Hepatocyte (in vitro differentiated cells): ENCODE measurements at regions not wholly inside any gene's neighbourhood (a gene's known extent, or its start where the extent isn't known, plus 50 kb on each side); places are given as distances from the start of the nearest gene placed in this dataset.

ENCODE experiments used
- DNase-seq: peaks from one replicate; pipeline ENCODE4 v3.0.0-alpha.2; 2016; ENCODE audit warnings: low spot score
- H2AFZ ChIP-seq: fragments of 200-600 bp; sonication (generic); 2 replicates; pipeline ENCODE4 v1.6.0; 2016; ENCODE audit warnings: antibody characterized with exemption, mild to moderate bottlenecking
- H3K27ac ChIP-seq: fragments of 200-600 bp; sonication (generic); 2 replicates; pipeline ENCODE4 v1.5.1; 2016; ENCODE audit warnings: mild to moderate bottlenecking
- H3K27me3 ChIP-seq: fragments of 200-600 bp; sonication (generic); 2 replicates; pipeline ENCODE4 v1.6.1; 2016
- H3K36me3 ChIP-seq: fragments of 200-600 bp; sonication (generic); replicated peaks from 2 replicates; pipeline ENCODE4 v1.5.1; 2016; ENCODE audit warnings: low read depth; ENCODE audit not compliant: insufficient read depth
- H3K4me1 ChIP-seq: fragments of 200-600 bp; sonication (generic); 2 replicates; pipeline ENCODE4 v1.5.1; 2016; ENCODE audit warnings: mild to moderate bottlenecking, moderate library complexity; ENCODE audit not compliant: insufficient read depth
- H3K4me2 ChIP-seq: fragments of 200-600 bp; sonication (generic); 2 replicates; pipeline ENCODE4 v1.6.0; 2016
- H3K4me3 ChIP-seq: fragments of 200-600 bp; sonication (generic); 2 replicates; pipeline ENCODE4 v1.5.1; 2016; ENCODE audit warnings: mild to moderate bottlenecking
- H3K79me2 ChIP-seq: fragments of 200-600 bp; sonication (generic); 2 replicates; pipeline ENCODE4 v1.6.0; 2017; ENCODE audit warnings: mild to moderate bottlenecking
- H3K9me2 ChIP-seq: fragments of 200-600 bp; sonication (generic); replicated peaks from 2 replicates; pipeline ENCODE4 v1.6.0; 2017; ENCODE audit warnings: mild to moderate bottlenecking; ENCODE audit not compliant: insufficient read depth
- H3K9me3 ChIP-seq: fragments of 200-600 bp; sonication (generic); 2 replicates; pipeline ENCODE4 v1.5.1; 2016; ENCODE audit warnings: low read depth, mild to moderate bottlenecking
- H4K20me1 ChIP-seq: fragments of 200-600 bp; sonication (generic); 2 replicates; pipeline ENCODE4 v1.6.0; 2016; ENCODE audit warnings: mild to moderate bottlenecking; ENCODE audit not compliant: insufficient read depth, poor library complexity, severe bottlenecking
- EZH2 ChIP-seq: fragments of 200-600 bp; sonication (generic); IDR thresholded peaks from 2 replicates; pipeline ENCODE4 v1.6.1; 2016; ENCODE audit warnings: antibody characterized with exemption, mild to moderate bottlenecking, borderline replicate concordance
- EZH2phosphoT487 ChIP-seq: fragments of 200-600 bp; sonication (generic); IDR thresholded peaks from one replicate; pipeline ENCODE4 v1.6.1; 2018; ENCODE audit warnings: antibody characterized with exemption, mild to moderate bottlenecking, low read depth, moderate library complexity; ENCODE audit not compliant: unreplicated experiment, severe bottlenecking
- WGBS: methylation state at CpG from one replicate; pipeline ENCODE4 v1.1.6; 2016; ENCODE audit warnings: low lambda C conversion rate; ENCODE audit errors: missing lambda C conversion rate; 5-methylcytosine and 5-hydroxymethylcytosine counted together
- TF ChIP-seq, protein P1 (sequence below): fragments of 200-600 bp; sonication (generic); IDR thresholded peaks from 2 replicates; pipeline ENCODE4 v1.5.1; 2016; ENCODE audit warnings: antibody characterized with exemption, mild to moderate bottlenecking; ENCODE audit not compliant: poor library complexity

DNA sequence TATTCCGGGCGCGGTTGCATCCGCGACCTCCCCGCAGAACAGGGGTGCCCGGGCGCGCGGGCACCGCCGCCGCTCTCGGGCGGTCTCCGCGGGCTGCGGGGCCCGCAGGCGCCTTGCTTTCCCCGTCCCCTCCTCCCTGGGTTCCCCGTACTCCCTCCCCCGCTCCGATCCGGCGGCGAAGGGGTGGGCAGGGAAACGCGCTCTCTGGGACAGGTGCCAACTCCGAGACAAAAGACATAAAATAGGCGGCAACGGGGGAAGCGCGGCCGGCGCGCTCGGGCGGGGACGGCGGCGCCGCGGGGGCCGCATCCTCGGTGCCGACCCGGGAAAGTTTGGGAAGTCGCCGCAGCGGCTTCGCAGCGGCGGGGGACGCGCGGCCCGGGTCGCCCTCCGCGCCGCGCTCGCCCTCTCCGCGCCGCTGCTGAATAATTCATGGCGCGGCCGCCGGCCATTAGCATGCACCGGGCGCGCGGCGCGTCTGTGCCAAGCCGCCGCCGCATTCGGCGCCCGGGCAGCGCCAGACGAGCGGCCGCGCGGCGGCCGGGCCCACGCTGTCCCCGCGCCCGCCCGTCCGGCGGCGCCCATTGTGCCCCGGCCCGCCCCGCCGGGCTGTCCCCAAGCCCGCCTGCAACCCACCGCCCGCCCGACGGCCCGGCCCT lies 78.7 kb upstream of the PPARA start:
- TF ChIP-seq, protein P1, sequence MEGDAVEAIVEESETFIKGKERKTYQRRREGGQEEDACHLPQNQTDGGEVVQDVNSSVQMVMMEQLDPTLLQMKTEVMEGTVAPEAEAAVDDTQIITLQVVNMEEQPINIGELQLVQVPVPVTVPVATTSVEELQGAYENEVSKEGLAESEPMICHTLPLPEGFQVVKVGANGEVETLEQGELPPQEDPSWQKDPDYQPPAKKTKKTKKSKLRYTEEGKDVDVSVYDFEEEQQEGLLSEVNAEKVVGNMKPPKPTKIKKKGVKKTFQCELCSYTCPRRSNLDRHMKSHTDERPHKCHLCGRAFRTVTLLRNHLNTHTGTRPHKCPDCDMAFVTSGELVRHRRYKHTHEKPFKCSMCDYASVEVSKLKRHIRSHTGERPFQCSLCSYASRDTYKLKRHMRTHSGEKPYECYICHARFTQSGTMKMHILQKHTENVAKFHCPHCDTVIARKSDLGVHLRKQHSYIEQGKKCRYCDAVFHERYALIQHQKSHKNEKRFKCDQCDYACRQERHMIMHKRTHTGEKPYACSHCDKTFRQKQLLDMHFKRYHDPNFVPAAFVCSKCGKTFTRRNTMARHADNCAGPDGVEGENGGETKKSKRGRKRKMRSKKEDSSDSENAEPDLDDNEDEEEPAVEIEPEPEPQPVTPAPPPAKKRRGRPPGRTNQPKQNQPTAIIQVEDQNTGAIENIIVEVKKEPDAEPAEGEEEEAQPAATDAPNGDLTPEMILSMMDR, result no peak
- peak; percentile 28 for TF ChIP-seq EZH2phosphoT487
- 1% methylated on average over 28 of the region's 109 CpGs for WGBS
- Histone ChIP-seq H3K27me3 (peaks cover 46% of the 10 kb centered on the region), H4K20me1 (peaks cover 34% of the 10 kb centered on the region), H3K9me2 (no peaks in the 10 kb centered on the region), H3K27ac (peak overlapping the region; percentile 83), H3K4me1 (peaks cover 18% of the 10 kb centered on the region), H3K9me3 (no peaks in the 10 kb centered on the region), H2AFZ (peak overlapping the region; percentile 76), H3K36me3 (no peaks in the 10 kb centered on the region), H3K4me3 (peak overlapping the region; percentile 88), H3K79me2 (peaks cover 42% of the 10 kb centered on the region), H3K4me2 (peak overlapping the region; percentile 93)
- DNase-seq, result peak; percentile 79

DNA sequence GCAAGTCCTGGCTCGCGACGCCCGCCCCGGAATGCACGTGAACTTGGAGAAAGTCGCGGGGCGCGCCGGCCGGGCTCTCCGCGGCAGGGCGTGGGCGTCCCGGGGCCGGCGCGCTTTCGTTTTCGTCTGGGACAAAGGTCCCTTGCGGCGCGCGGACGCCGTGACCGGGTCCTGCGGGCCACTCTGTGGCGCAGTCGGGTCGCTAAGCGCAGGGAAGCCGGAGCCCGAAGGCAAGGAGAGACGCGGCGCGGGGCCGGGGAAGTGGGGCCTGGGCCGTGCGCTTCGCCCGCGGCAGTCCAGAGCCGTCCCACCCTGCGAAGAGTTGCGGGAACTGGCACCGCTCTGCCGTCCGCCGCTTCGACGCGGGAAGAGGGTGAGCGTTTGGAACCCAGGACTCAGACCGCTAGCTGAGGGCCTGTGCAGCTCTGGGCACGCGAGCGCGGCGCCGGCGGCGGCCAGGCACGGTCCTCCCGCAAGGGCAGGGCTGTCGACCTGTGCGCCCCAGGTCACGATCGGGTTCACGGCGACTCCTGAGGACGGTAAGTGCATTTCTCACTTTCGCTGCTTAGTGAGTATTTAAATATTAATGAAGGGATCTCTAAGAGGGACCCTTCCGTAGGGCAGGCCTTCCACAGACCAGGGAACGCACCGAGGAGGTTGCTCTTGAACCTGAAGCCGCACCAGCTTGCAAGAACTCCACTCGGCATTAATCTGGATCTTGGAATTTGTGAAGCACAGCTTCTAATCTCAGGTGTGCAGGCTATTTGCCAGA lies 78.0 kb upstream of the PPARA start:
- 8% methylated on average over 68 of the region's 81 CpGs for WGBS
- no peaks in the 10 kb centered on the region for H3K36me3 ChIP-seq
- H3K9me3 ChIP-seq, result no peaks in the 10 kb centered on the region
- H3K4me1 ChIP-seq, result peaks cover 18% of the 10 kb centered on the region
- H3K27ac ChIP-seq, result peak overlapping the region; percentile 80
- H2AFZ ChIP-seq, result peak overlapping the region; percentile 63
- H3K79me2 ChIP-seq, result peaks cover 49% of the 10 kb centered on the region
- peaks cover 38% of the 10 kb centered on the region for H4K20me1 ChIP-seq
- H3K4me2 ChIP-seq, result peak overlapping the region; percentile 93
- H3K4me3 ChIP-seq, result peak overlapping the region; percentile 37
- TF ChIP-seq EZH2, result peak; percentile 64
- TF ChIP-seq, protein P1, result no peak
- peaks cover 39% of the 10 kb centered on the region for H3K27me3 ChIP-seq
- peak; percentile 78 for DNase-seq
- H3K9me2 ChIP-seq, result no peaks in the 10 kb centered on the region

DNA sequence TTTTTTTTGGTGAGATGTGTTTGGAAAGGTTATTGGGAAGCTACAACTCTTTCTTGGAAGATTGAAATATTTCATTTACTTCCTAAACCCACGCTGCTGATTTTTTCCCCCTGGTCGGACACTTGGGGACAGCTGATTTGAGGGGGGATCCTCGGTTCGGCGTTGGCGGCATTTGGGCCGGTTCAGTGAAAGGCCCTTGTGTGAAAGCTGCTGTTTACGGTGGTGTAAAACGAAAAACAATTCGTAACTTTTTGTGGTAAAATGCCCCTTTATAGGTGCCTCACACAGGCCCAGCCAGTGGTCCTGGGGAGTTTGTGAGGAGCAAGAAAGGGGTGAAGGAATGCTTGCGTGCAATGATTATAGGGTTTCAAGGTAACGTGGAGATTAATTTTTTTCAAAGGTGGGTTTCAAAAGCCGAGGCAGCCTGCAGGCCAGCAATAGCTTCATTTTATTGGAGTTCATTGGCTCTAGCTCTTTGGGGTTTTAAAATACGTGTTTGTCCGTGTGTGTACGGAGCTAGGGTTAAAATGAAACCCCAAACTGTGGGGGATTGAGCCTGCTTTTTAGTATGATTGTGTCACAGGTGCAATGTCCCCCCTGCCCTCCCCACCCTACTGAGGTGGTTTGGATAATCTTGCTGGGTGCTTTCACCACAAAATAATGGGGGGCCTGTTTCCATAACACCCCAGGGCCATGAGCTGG lies 77.2 kb upstream of the PPARA start:
- Histone ChIP-seq H3K27ac (no peak overlapping the region), H3K4me3 (peak overlapping the region; percentile 37), H3K4me1 (peaks cover 18% of the 10 kb centered on the region), H4K20me1 (peaks cover 39% of the 10 kb centered on the region), H3K4me2 (peak overlapping the region; percentile 93), H3K9me2 (no peaks in the 10 kb centered on the region), H3K36me3 (no peaks in the 10 kb centered on the region), H3K27me3 (peaks cover 31% of the 10 kb centered on the region), H2AFZ (no peak overlapping the region), H3K9me3 (no peaks in the 10 kb centered on the region), H3K79me2 (peaks cover 57% of the 10 kb centered on the region)
- WGBS, result 84% methylated on average over 16 of the region's 16 CpGs
- DNase-seq, result no peak
- TF ChIP-seq EZH2phosphoT487 (no peak), EZH2 (no peak)
- TF ChIP-seq, protein P1, result no peak
